Hematopoietic multipotent progenitor cell treated with erythropoietin and hydrocortisone succinate and interleukin-3 and kit ligand, for 4 days (in vitro differentiated cells): ENCODE measurements at regions not wholly inside any gene's neighbourhood (a gene's known extent, or its start where the extent isn't known, plus 50 kb on each side); places are given as distances from the start of the nearest gene placed in this dataset.
A peak's percentile ranks its signal among the peaks of the same experiment; 100 is the strongest.

Experiments
- DNase-seq: peaks from one replicate; pipeline ENCODE4 v3.0.0-alpha.2; 2015

GRCh38 chr6:40738551-40739193 lies 151.5 kb upstream of the LRFN2 start:
- no peak for DNase-seq

- no peak for DNase-seq
Measured at GRCh38 chr6:40735521-40735920, 148.4 kb upstream of the LRFN2 start.

GRCh38 chr6:40735121-40735520 lies 148.0 kb upstream of the LRFN2 start:
- no peak for DNase-seq

- DNase-seq: no peak
Measured at GRCh38 chr6:40734607-40735006, 147.4 kb upstream of the LRFN2 start.

- no peak for DNase-seq
Measured at GRCh38 chr6:40733770-40734396, 146.7 kb upstream of the LRFN2 start.

GRCh38 chr6:40733290-40733689 lies 146.1 kb upstream of the LRFN2 start:
- no peak for DNase-seq

GRCh38 chr6:40732878-40733277 lies 145.7 kb upstream of the LRFN2 start:
- DNase-seq: no peak

- no peak for DNase-seq
Measured at GRCh38 chr6:40728643-40729042, 141.5 kb upstream of the LRFN2 start.

- DNase-seq: peak; percentile 37
Measured at GRCh38 chr6:40727271-40727670, 140.1 kb upstream of the LRFN2 start.

GRCh38 chr6:40726853-40727252 lies 139.7 kb upstream of the LRFN2 start:
- DNase-seq: no peak

- no peak for DNase-seq
Measured at GRCh38 chr6:40725390-40725789, 138.2 kb upstream of the LRFN2 start.

- DNase-seq: no peak
Measured at GRCh38 chr6:40724886-40725285, 137.7 kb upstream of the LRFN2 start.

GRCh38 chr6:40723967-40724366 lies 136.8 kb upstream of the LRFN2 start:
- DNase-seq: no peak

GRCh38 chr6:40722553-40723258 lies 135.5 kb upstream of the LRFN2 start:
- DNase-seq: no peak

- DNase-seq: no peak
Measured at GRCh38 chr6:40722091-40722490, 134.9 kb upstream of the LRFN2 start.

GRCh38 chr6:40721271-40721952 lies 134.2 kb upstream of the LRFN2 start:
- no peak for DNase-seq

GRCh38 chr6:40720375-40720748 lies 133.2 kb upstream of the LRFN2 start:
- no peak for DNase-seq

- peak; percentile 42 for DNase-seq
Measured at GRCh38 chr6:40719671-40720374, 132.7 kb upstream of the LRFN2 start.

GRCh38 chr6:40718401-40718800 lies 131.2 kb upstream of the LRFN2 start:
- DNase-seq: no peak

- DNase-seq: no peak
Measured at GRCh38 chr6:40717411-40718057, 130.4 kb upstream of the LRFN2 start.

- peak; percentile 98 for DNase-seq
Measured at GRCh38 chr6:40715570-40716403, 128.6 kb upstream of the LRFN2 start.
